ENCODE measurements at regions not wholly inside any gene's neighbourhood (a gene's known extent, or its start where the extent isn't known, plus 50 kb on each side); places are given as distances from the start of the nearest gene placed in this dataset.
"Not testable (repeated sequence)": the region's sequence is repeated elsewhere in the genome, so short reads cannot be mapped to it uniquely, and the experiment has no call there.

DNA sequence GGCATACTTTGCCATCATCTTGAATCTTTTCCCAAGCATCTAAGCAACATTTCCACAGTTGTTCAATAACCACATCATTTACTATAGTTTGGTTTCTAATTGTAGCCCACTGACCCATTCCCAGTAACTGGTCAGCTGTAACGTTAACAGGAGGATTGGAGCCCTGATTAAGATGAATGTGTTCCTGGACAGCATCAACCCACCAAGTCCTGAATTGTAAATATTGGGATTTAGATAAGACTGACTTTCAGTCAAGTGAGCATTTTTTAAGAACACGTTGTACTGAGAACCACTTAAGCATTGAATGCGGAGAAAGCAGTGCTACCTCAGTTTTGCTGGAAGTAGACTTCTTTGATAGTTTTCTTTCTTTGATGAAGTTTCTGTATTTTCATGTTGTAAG lies 53.3 kb upstream of the ARL4D start:
- H3K4me3 ChIP-seq (replicated peaks; ENCODE audit: insufficient read depth, low read length); H3K27me3 ChIP-seq (ENCODE audit: insufficient read depth, poor library complexity, severe bottlenecking); DNase-seq (ENCODE audit: low read depth in 1 of 2, low spot score in 1 of 2); H3K27ac ChIP-seq (replicated peaks): not testable (repeated sequence)

DNA sequence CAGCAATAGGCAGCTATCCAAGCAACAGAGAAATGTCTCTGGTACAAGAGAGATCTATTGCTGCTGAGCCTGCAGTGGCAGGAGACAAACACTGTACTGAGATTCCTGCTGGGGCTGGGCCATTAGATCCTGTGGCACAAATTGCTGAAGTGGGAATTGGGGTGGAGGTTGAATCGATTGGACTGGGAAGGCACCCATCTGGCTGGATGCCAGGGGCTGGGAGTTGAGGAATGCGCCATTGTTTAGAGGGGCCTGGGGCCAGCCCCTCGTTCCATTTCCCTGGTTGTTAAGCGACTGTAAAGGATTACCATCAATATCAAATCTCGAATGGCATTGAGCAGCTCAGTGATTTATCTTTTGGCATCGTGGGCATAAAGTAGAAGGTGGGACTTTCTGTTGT lies 54.1 kb upstream of the ARL4D start:
- DNase-seq (ENCODE audit: low read depth in 1 of 2, low spot score in 1 of 2), result no peak
- TF ChIP-seq POLR2AphosphoS5 (IDR thresholded peaks at IDR 0.05; ENCODE audit: low read depth) (no peak), SPI1 (IDR thresholded peaks at IDR 0.05; ENCODE audit: borderline replicate concordance, low read depth) (no peak), GABPA (IDR thresholded peaks at IDR 0.05; ENCODE audit: low read depth) (no peak)
- TF ChIP-seq, protein P1, sequence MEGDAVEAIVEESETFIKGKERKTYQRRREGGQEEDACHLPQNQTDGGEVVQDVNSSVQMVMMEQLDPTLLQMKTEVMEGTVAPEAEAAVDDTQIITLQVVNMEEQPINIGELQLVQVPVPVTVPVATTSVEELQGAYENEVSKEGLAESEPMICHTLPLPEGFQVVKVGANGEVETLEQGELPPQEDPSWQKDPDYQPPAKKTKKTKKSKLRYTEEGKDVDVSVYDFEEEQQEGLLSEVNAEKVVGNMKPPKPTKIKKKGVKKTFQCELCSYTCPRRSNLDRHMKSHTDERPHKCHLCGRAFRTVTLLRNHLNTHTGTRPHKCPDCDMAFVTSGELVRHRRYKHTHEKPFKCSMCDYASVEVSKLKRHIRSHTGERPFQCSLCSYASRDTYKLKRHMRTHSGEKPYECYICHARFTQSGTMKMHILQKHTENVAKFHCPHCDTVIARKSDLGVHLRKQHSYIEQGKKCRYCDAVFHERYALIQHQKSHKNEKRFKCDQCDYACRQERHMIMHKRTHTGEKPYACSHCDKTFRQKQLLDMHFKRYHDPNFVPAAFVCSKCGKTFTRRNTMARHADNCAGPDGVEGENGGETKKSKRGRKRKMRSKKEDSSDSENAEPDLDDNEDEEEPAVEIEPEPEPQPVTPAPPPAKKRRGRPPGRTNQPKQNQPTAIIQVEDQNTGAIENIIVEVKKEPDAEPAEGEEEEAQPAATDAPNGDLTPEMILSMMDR (IDR thresholded peaks at IDR 0.05; ENCODE audit: insufficient read depth, low read length), result no peak
- TF ChIP-seq, protein P2, sequence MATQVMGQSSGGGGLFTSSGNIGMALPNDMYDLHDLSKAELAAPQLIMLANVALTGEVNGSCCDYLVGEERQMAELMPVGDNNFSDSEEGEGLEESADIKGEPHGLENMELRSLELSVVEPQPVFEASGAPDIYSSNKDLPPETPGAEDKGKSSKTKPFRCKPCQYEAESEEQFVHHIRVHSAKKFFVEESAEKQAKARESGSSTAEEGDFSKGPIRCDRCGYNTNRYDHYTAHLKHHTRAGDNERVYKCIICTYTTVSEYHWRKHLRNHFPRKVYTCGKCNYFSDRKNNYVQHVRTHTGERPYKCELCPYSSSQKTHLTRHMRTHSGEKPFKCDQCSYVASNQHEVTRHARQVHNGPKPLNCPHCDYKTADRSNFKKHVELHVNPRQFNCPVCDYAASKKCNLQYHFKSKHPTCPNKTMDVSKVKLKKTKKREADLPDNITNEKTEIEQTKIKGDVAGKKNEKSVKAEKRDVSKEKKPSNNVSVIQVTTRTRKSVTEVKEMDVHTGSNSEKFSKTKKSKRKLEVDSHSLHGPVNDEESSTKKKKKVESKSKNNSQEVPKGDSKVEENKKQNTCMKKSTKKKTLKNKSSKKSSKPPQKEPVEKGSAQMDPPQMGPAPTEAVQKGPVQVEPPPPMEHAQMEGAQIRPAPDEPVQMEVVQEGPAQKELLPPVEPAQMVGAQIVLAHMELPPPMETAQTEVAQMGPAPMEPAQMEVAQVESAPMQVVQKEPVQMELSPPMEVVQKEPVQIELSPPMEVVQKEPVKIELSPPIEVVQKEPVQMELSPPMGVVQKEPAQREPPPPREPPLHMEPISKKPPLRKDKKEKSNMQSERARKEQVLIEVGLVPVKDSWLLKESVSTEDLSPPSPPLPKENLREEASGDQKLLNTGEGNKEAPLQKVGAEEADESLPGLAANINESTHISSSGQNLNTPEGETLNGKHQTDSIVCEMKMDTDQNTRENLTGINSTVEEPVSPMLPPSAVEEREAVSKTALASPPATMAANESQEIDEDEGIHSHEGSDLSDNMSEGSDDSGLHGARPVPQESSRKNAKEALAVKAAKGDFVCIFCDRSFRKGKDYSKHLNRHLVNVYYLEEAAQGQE (IDR thresholded peaks at IDR 0.05; ENCODE audit: insufficient replicate concordance, low read depth), result no peak
- Histone ChIP-seq H3K4me3 (replicated peaks; ENCODE audit: insufficient read depth, low read length) (no peak overlapping the region), H3K27me3 (ENCODE audit: insufficient read depth, poor library complexity, severe bottlenecking) (no peaks in the 10 kb centered on the region), H3K27ac (replicated peaks) (no peak overlapping the region)

DNA sequence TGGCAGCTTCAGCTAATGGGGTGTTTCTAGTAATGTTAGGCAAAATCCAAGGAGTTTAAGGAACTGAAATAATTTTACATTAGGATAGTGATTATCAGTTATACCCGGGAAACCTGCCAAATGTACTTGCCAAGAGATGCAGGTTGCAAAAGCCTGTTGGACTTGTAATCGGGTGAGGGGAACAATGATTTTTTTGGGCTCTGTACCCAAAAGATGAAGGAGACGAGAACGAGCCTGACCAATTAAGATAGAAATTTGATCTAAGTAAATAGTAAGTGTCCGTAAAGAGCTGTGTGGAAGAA lies 56.3 kb upstream of the ARL4D start:
- no peak for DNase-seq (ENCODE audit: low read depth in 1 of 2, low spot score in 1 of 2)
- TF ChIP-seq, protein P1 (IDR thresholded peaks at IDR 0.05; ENCODE audit: insufficient read depth, low read length), result no peak
- no peak for TF ChIP-seq POLR2AphosphoS5 (IDR thresholded peaks at IDR 0.05; ENCODE audit: low read depth)
- TF ChIP-seq GABPA (IDR thresholded peaks at IDR 0.05; ENCODE audit: low read depth), result no peak
- TF ChIP-seq, protein P2 (IDR thresholded peaks at IDR 0.05; ENCODE audit: insufficient replicate concordance, low read depth), result no peak
- TF ChIP-seq SPI1 (IDR thresholded peaks at IDR 0.05; ENCODE audit: borderline replicate concordance, low read depth), result no peak
- Histone ChIP-seq H3K4me3 (replicated peaks; ENCODE audit: insufficient read depth, low read length) (no peak overlapping the region), H3K27me3 (ENCODE audit: insufficient read depth, poor library complexity, severe bottlenecking) (no peaks in the 10 kb centered on the region), H3K27ac (replicated peaks) (no peak overlapping the region)

DNA sequence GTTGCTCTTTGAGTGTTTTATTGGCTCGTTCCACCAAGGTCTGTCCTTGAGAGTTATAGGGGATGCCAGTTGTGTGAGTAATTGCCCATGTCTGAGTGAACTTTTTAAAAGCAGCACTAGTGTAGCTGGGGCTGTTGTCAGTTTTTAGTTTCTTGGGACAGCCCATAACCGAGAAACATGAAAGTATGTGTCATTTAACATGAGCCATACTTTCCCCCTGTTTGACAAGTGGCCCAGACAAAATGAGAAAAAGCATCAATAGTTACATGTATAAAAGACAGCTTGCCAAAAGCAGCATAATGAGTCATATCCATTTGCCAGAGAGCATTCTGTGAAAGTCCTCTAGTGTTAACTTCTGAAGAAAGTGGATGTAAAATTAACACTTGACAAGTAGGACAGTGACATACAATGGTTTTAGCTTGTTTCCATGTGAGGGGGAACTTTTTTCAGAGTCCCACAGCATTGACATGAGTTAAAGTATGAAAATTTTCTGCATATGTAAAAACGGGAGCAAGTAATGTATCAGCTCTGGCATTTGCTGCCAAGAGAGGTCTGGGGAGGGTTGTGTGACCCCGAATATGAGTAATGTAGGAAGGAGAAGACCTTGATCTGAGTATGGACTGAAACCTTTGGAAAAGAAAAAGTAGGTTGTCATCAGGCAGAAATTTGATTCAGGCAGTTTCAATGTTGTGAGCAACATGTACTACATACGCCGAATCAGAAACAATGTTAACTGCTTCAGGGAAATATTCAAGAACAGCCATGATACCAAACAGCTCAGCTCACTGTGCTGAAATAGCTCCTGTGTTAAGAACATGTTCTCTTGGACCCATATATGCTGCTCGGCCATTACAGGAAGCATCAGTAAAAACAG lies 56.8 kb upstream of the ARL4D start:
- no peak for TF ChIP-seq POLR2AphosphoS5 (IDR thresholded peaks at IDR 0.05; ENCODE audit: low read depth)
- TF ChIP-seq, protein P1 (IDR thresholded peaks at IDR 0.05; ENCODE audit: insufficient read depth, low read length), result no peak
- TF ChIP-seq SPI1 (IDR thresholded peaks at IDR 0.05; ENCODE audit: borderline replicate concordance, low read depth), result no peak
- TF ChIP-seq GABPA (IDR thresholded peaks at IDR 0.05; ENCODE audit: low read depth), result no peak
- TF ChIP-seq, protein P2 (IDR thresholded peaks at IDR 0.05; ENCODE audit: insufficient replicate concordance, low read depth), result no peak
- no peak for DNase-seq (ENCODE audit: low read depth in 1 of 2, low spot score in 1 of 2)
- H3K4me3 ChIP-seq (replicated peaks; ENCODE audit: insufficient read depth, low read length), result no peak overlapping the region
- H3K27me3 ChIP-seq (ENCODE audit: insufficient read depth, poor library complexity, severe bottlenecking), result no peaks in the 10 kb centered on the region
- no peak overlapping the region for H3K27ac ChIP-seq (replicated peaks)

Data from HL-60 (cell line).